HEK293 (cell line): ENCODE measurements at regions not wholly inside any gene's neighbourhood (a gene's known extent, or its start where the extent isn't known, plus 50 kb on each side); places are given as distances from the start of the nearest gene placed in this dataset.

Experiments
- CTCF ChIA-PET: fragments of 350-600 bp; formaldehyde crosslinking; extraction: SDS; loops from one replicate; lab custom pipeline; 2021; ENCODE audit warnings: antibody characterized with exemption; lab: Yijun Ruan, JAX
- POLR2A ChIA-PET: fragments of 300-600 bp; formaldehyde crosslinking; extraction: SDS; loops from one replicate; lab custom pipeline; 2020; ENCODE audit warnings: antibody characterized with exemption, inconsistent platforms; lab: Yijun Ruan, JAX
- H3K27ac ChIP-seq: fragments of 200-500 bp; sonication (Bioruptor generic); 2 replicates; pipeline ENCODE4 v1.5.1; 2014; ENCODE audit warnings: low read depth, low read length, control low read depth, inconsistent platforms; ENCODE audit errors: extremely low read depth
- H3K36me3 ChIP-seq, 2 experiments: fragments of 200-500 bp in 1 of 2; sonication (Bioruptor generic) in 1 of 2; 1 replicate in 1 of 2; 2 replicates in 1 of 2; pipeline ENCODE4 v1.5.1; 2014 to 2017; ENCODE audit warnings: inconsistent platforms in 2 of 2, low read length in 2 of 2; ENCODE audit not compliant: control insufficient read depth in 2 of 2, insufficient read depth in 1 of 2
- H3K4me1 ChIP-seq: fragments of 200-500 bp; sonication (Bioruptor generic); 2 replicates; pipeline ENCODE4 v1.5.1; 2014; ENCODE audit warnings: mild to moderate bottlenecking, low read length, inconsistent platforms; ENCODE audit not compliant: control insufficient read depth, insufficient read depth
- H3K4me3 ChIP-seq: 2 replicates; pipeline ENCODE4 v1.5.1; 2011; ENCODE audit warnings: low read depth, mild to moderate bottlenecking, control low read depth, low read length, moderate library complexity
- H3K9me3 ChIP-seq: fragments of 200-500 bp; sonication (Bioruptor generic); 2 replicates; pipeline ENCODE4 v1.5.1; 2014; ENCODE audit warnings: low read depth, low read length, inconsistent platforms; ENCODE audit not compliant: control insufficient read depth, insufficient read depth
- GFI1B ChIP-seq: fragments of 450-650 bp; formaldehyde crosslinking; IDR thresholded peaks from 2 replicates; pipeline ENCODE4 v1.5.1; 2016; ENCODE audit warnings: missing biosample characterization, missing genetic modification characterization
- HOXC10 ChIP-seq: sonication (generic); formaldehyde crosslinking; IDR thresholded peaks from 2 replicates; pipeline ENCODE4 v1.8.1; 2023; ENCODE audit warnings: mild to moderate bottlenecking, missing genetic modification reagents
- REPIN1 ChIP-seq: fragments of 450-650 bp; formaldehyde crosslinking; IDR thresholded peaks from 2 replicates; pipeline ENCODE4 v1.5.1; 2017; ENCODE audit warnings: missing biosample characterization, missing genetic modification characterization, low read depth
- SCRT1 ChIP-seq: fragments of 450-650 bp; formaldehyde crosslinking; IDR thresholded peaks from 2 replicates; pipeline ENCODE4 v1.5.1; 2016; ENCODE audit warnings: missing biosample characterization, missing genetic modification characterization, borderline replicate concordance
- SETDB1 ChIP-seq: IDR thresholded peaks from one replicate; pipeline ENCODE4 v1.6.1; 2017; ENCODE audit warnings: mild to moderate bottlenecking, low read length, moderate library complexity, mixed read lengths; ENCODE audit not compliant: insufficient read length
- ZBTB7A ChIP-seq: fragments of 450-650 bp; formaldehyde crosslinking; IDR thresholded peaks from 2 replicates; pipeline ENCODE4 v1.5.1; 2016; ENCODE audit warnings: low read depth, missing biosample characterization, missing genetic modification characterization
- ZIC2 ChIP-seq: fragments of 450-650 bp; formaldehyde crosslinking; IDR thresholded peaks from 2 replicates; pipeline ENCODE4 v1.5.1; 2016; ENCODE audit warnings: missing biosample characterization, missing genetic modification characterization
- ZNF175 ChIP-seq: fragments of 450-650 bp; formaldehyde crosslinking; IDR thresholded peaks from 2 replicates; pipeline ENCODE4 v1.5.1; 2016; ENCODE audit warnings: missing biosample characterization, missing genetic modification characterization
- ZNF221 ChIP-seq: fragments of 450-650 bp; formaldehyde crosslinking; IDR thresholded peaks from 2 replicates; pipeline ENCODE4 v1.5.1; 2017; ENCODE audit warnings: missing biosample characterization, missing genetic modification characterization, borderline replicate concordance
- ZNF274 ChIP-seq, 2 experiments: fragments of 200-500 bp in 1 of 2; fragments of 450-650 bp in 1 of 2; sonication (Bioruptor generic) in 1 of 2; formaldehyde crosslinking in 1 of 2; IDR thresholded peaks; 2 replicates each; pipeline versions ENCODE4 v1.5.1 to v1.6.1; 2014 to 2016; ENCODE audit warnings: borderline replicate concordance in 1 of 2, inconsistent platforms in 1 of 2, low read length in 1 of 2, missing biosample characterization in 1 of 2, missing genetic modification characterization in 1 of 2
- ZNF324 ChIP-seq: fragments of 450-650 bp; formaldehyde crosslinking; IDR thresholded peaks from 2 replicates; pipeline ENCODE4 v1.5.1; 2016; ENCODE audit warnings: missing biosample characterization, missing genetic modification characterization
- ZNF335 ChIP-seq: fragments of 450-650 bp; formaldehyde crosslinking; conservative IDR thresholded peaks from 2 replicates; pipeline ENCODE4 v1.5.1; 2016; ENCODE audit warnings: missing biosample characterization, missing genetic modification characterization
- ZNF354C ChIP-seq: fragments of 450-650 bp; formaldehyde crosslinking; IDR thresholded peaks from 2 replicates; pipeline ENCODE4 v1.5.1; 2016; ENCODE audit warnings: missing biosample characterization, missing genetic modification characterization, low read depth, borderline replicate concordance
- ZNF610 ChIP-seq: fragments of 450-650 bp; formaldehyde crosslinking; IDR thresholded peaks from 2 replicates; pipeline ENCODE4 v1.5.1; 2016; ENCODE audit warnings: missing biosample characterization, missing genetic modification characterization, borderline replicate concordance
- ZNF621 ChIP-seq: fragments of 450-650 bp; formaldehyde crosslinking; IDR thresholded peaks from 2 replicates; pipeline ENCODE4 v1.5.1; 2017; ENCODE audit warnings: missing biosample characterization, missing genetic modification characterization
- ZNF660 ChIP-seq: fragments of 450-650 bp; IDR thresholded peaks from 2 replicates; pipeline ENCODE4 v1.5.1; 2018; ENCODE audit warnings: missing biosample characterization, mild to moderate bottlenecking, missing genetic modification characterization
- ZSCAN16 ChIP-seq: fragments of 450-650 bp; formaldehyde crosslinking; IDR thresholded peaks from 2 replicates; pipeline ENCODE4 v1.5.1; 2016; ENCODE audit warnings: missing biosample characterization, missing genetic modification characterization
- TF ChIP-seq, protein P1 (sequence below): fragments of 450-650 bp; formaldehyde crosslinking; IDR thresholded peaks from 2 replicates; pipeline ENCODE4 v1.5.1; 2016; ENCODE audit warnings: missing biosample characterization, missing genetic modification characterization
- TF ChIP-seq, protein P2 (sequence below): sonication (generic); formaldehyde crosslinking; IDR thresholded peaks from 2 replicates; pipeline ENCODE4 v1.8.1; 2022; ENCODE audit warnings: mild to moderate bottlenecking, moderate library complexity, missing genetic modification reagents
- TF ChIP-seq, protein P3 (sequence below): fragments of 450-650 bp; formaldehyde crosslinking; IDR thresholded peaks from 2 replicates; pipeline ENCODE4 v1.5.1; 2016; ENCODE audit warnings: missing biosample characterization, missing genetic modification characterization
- TF ChIP-seq, protein P4 (sequence below): fragments of 450-650 bp; formaldehyde crosslinking; IDR thresholded peaks from 2 replicates; pipeline ENCODE4 v1.5.1; 2017; ENCODE audit warnings: missing biosample characterization, missing genetic modification characterization
- TF ChIP-seq, protein P5 (sequence below): fragments of 450-650 bp; formaldehyde crosslinking; conservative IDR thresholded peaks from 2 replicates; pipeline ENCODE4 v1.5.1; 2016; ENCODE audit warnings: low read depth, missing biosample characterization, missing genetic modification characterization

DNA sequence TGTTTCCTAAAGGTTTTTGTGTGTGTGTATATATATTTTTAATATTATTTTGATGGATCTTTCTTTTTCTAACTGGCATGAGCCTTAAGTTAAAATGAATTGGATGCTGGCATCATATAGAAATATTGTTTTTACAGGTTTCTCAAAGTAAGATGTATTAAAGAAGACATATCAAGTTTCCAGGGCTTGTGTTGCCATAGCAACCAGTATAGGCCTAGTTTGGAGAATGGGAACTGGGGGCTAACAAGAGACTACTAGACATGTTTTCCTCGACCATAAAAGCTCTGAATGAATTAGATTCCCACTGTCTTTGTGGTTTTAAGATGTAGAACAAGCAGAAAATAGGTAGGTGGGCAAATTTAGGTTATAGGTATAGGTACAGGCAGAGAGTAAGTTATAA, 771.4 kb downstream of the TUSC7 start:
- Histone ChIP-seq H3K27ac (no peak overlapping the region), H3K9me3 (no peaks in the 10 kb centered on the region), H3K4me1 (no peaks in the 10 kb centered on the region), H3K36me3 (no peaks in the 10 kb centered on the region)
- TF ChIP-seq ZNF660, result no peak
- TF ChIP-seq ZIC2 (tag by site-specific recombination), result no peak
- TF ChIP-seq ZBTB7A (tag by site-specific recombination), result no peak
- no peak for TF ChIP-seq ZNF621 (tag by site-specific recombination)
- TF ChIP-seq, protein P1, sequence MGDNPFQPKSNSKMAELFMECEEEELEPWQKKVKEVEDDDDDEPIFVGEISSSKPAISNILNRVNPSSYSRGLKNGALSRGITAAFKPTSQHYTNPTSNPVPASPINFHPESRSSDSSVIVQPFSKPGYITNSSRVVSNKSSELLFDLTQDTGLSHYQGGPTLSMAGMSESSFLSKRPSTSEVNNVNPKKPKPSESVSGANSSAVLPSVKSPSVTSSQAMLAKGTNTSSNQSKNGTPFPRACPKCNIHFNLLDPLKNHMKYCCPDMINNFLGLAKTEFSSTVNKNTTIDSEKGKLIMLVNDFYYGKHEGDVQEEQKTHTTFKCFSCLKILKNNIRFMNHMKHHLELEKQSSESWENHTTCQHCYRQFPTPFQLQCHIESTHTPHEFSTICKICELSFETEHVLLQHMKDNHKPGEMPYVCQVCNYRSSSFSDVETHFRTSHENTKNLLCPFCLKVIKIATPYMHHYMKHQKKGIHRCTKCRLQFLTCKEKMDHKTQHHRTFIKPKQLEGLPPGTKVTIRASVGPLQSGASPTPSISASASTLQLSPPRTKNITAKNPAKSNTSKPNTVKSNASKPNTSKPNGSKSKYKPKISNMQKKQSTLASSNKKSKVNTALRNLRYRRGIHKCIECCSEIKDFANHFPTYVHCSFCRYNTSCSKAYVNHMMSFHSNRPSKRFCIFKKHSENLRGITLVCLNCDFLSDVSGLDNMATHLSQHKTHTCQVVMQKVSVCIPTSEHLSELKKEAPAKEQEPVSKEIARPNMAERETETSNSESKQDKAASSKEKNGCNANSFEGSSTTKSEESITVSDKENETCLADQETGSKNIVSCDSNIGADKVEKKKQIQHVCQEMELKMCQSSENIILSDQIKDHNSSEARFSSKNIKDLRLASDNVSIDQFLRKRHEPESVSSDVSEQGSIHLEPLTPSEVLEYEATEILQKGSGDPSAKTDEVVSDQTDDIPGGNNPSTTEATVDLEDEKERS (tag by site-specific recombination), result no peak
- TF ChIP-seq HOXC10, result no peak
- no peak for TF ChIP-seq ZNF175 (tag by site-specific recombination)
- no peak for TF ChIP-seq ZSCAN16 (tag by site-specific recombination)
- no peak for TF ChIP-seq ZNF354C (tag by site-specific recombination)
- TF ChIP-seq, protein P2, sequence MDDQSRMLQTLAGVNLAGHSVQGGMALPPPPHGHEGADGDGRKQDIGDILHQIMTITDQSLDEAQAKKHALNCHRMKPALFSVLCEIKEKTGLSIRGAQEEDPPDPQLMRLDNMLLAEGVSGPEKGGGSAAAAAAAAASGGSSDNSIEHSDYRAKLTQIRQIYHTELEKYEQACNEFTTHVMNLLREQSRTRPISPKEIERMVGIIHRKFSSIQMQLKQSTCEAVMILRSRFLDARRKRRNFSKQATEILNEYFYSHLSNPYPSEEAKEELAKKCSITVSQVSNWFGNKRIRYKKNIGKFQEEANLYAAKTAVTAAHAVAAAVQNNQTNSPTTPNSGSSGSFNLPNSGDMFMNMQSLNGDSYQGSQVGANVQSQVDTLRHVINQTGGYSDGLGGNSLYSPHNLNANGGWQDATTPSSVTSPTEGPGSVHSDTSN (CRISPR knock-in tag), result no peak
- no peak for TF ChIP-seq ZNF335 (tag by site-specific recombination)
- no peak for TF ChIP-seq ZNF610 (tag by site-specific recombination)
- no peak for TF ChIP-seq ZNF221 (tag by site-specific recombination)
- TF ChIP-seq ZNF324 (tag by site-specific recombination), result no peak
- TF ChIP-seq, protein P3, sequence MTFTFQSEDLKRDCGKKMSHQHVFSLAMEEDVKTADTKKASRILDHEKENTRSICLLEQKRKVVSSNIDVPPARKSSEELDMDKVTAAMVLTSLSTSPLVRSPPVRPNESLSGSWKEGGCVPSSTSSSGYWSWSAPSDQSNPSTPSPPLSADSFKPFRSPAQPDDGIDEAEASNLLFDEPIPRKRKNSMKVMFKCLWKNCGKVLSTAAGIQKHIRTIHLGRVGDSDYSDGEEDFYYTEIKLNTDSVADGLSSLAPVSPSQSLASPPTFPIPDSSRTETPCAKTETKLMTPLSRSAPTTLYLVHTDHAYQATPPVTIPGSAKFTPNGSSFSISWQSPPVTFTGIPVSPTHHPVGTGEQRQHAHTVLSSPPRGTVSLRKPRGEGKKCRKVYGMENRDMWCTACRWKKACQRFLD (tag by site-specific recombination), result no peak
- TF ChIP-seq SCRT1 (tag by site-specific recombination), result no peak
- TF ChIP-seq SETDB1, result no peak
- TF ChIP-seq, all 188 proteins: peak for 0
- ChIA-PET CTCF (no interaction called here), POLR2A (no interaction called here)
- no peak overlapping the region for H3K4me3 ChIP-seq

DNA sequence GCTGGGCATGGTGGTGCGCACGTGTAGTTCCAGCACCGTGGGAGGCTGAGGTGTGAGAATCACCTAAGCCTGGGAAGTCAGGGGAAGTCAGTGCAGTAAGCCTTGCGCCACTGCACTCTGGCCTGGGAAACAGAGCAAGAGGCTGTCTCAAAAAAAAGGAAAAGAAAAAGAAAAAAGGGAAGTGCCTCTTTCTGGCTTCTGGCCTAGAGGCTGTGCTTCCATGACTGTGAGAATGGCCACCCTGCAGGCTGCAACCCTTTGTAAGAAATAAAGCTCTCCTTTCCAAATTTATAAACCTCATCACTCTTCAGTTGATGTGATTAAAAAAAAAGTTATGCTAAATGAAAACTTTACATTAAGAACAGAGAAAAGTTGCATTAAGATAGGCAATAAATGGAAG, 774.3 kb downstream of the TUSC7 start:
- POLR2A ChIA-PET, result no interaction called here
- H3K27ac ChIP-seq, result no peak overlapping the region
- no peaks in the 10 kb centered on the region for H3K4me1 ChIP-seq
- H3K4me3 ChIP-seq, result no peak overlapping the region
- no peaks in the 10 kb centered on the region for H3K36me3 ChIP-seq
- TF ChIP-seq ZNF274 (IDR thresholded peaks at IDR 0.05; ENCODE audit: low read length) (no peak), ZNF274 (tag by site-specific recombination; IDR thresholded peaks at IDR 0.05; ENCODE audit: borderline replicate concordance) (no peak), REPIN1 (tag by site-specific recombination) (no peak), GFI1B (tag by site-specific recombination) (no peak)
- TF ChIP-seq, protein P4, sequence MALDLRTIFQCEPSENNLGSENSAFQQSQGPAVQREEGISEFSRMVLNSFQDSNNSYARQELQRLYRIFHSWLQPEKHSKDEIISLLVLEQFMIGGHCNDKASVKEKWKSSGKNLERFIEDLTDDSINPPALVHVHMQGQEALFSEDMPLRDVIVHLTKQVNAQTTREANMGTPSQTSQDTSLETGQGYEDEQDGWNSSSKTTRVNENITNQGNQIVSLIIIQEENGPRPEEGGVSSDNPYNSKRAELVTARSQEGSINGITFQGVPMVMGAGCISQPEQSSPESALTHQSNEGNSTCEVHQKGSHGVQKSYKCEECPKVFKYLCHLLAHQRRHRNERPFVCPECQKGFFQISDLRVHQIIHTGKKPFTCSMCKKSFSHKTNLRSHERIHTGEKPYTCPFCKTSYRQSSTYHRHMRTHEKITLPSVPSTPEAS (tag by site-specific recombination), result no peak
- TF ChIP-seq, protein P5, sequence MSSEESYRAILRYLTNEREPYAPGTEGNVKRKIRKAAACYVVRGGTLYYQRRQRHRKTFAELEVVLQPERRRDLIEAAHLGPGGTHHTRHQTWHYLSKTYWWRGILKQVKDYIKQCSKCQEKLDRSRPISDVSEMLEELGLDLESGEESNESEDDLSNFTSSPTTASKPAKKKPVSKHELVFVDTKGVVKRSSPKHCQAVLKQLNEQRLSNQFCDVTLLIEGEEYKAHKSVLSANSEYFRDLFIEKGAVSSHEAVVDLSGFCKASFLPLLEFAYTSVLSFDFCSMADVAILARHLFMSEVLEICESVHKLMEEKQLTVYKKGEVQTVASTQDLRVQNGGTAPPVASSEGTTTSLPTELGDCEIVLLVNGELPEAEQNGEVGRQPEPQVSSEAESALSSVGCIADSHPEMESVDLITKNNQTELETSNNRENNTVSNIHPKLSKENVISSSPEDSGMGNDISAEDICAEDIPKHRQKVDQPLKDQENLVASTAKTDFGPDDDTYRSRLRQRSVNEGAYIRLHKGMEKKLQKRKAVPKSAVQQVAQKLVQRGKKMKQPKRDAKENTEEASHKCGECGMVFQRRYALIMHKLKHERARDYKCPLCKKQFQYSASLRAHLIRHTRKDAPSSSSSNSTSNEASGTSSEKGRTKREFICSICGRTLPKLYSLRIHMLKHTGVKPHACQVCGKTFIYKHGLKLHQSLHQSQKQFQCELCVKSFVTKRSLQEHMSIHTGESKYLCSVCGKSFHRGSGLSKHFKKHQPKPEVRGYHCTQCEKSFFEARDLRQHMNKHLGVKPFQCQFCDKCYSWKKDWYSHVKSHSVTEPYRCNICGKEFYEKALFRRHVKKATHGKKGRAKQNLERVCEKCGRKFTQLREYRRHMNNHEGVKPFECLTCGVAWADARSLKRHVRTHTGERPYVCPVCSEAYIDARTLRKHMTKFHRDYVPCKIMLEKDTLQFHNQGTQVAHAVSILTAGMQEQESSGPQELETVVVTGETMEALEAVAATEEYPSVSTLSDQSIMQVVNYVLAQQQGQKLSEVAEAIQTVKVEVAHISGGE (tag by site-specific recombination), result no peak
- TF ChIP-seq, all 188 proteins: peak for 0
- CTCF ChIA-PET, result interaction anchor here (0.6 kb wide), 1 partner anchor 44 kb away, joined by 3 read pairs; no protein-coding TSS in a partner anchor
- H3K9me3 ChIP-seq, result no peaks in the 10 kb centered on the region
